A204.1 (cell line): ENCODE measurements at regions not wholly inside any gene's neighbourhood (a gene's known extent, or its start where the extent isn't known, plus 50 kb on each side); places are given as distances from the start of the nearest gene placed in this dataset.

Source experiments
- FAIRE-seq: peaks from 2 replicates; lab custom pipeline; 2012; peaks lifted over from hg19 to GRCh38; lab: Jason Lieb, UNC

DNA sequence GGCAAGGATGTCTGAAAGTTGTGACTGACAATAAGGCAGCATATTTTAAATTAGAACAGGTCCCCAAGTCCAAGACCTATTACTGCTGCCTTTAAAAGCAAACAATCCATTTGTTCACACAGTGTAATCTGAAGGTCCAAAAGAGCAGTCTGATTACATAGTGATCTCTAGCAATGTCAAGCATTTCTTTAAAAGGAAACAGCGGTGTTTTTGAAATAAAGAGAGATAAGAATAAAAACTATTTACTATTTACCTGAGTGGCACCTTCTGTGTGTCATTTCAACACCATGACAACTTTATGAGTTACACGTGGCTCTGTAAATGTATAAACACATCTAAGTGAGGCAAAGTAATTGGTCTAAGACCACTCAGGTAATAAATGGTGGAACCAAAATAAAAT is 1009.9 kb upstream of the CNTNAP5 start:
- FAIRE-seq: no peak

DNA sequence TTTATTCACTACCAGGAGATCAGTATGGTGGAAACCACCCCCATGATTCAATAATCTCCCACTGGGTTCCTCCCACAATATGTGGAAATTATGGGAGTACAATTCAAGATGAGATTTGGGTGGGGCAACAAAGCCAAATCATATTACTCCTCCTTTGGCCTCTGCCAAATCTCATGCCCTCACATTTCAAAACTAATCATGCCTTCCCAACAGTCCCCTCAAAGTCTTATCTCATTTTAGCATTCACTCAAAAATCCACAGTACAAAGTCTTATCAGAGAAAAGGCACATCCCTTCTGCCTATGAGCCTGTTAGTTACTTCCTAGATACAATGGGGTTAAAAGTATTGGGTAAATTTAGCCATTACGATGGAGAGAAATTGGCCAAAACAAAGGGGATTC is 989.5 kb upstream of the CNTNAP5 start:
- no peak for FAIRE-seq

DNA sequence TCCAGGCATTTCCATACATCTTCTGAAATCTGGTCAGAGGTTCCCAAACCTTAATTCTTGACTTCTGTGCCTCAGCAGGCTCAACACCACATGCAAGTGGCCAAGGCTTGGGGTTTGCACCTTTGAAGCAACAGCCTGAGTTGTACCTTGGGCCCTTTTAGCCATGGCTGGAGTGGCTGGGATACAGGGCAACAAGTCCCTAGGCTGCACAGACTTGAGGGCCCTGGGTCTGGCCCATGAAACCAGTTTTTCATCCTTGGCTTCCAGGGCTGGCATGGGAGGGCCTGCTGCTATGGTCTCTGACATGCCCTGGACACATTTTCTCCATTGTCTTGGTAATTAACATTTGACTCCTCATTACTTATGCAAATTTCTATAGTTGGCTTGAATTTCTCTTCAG is 988.8 kb upstream of the CNTNAP5 start:
- FAIRE-seq: no peak

DNA sequence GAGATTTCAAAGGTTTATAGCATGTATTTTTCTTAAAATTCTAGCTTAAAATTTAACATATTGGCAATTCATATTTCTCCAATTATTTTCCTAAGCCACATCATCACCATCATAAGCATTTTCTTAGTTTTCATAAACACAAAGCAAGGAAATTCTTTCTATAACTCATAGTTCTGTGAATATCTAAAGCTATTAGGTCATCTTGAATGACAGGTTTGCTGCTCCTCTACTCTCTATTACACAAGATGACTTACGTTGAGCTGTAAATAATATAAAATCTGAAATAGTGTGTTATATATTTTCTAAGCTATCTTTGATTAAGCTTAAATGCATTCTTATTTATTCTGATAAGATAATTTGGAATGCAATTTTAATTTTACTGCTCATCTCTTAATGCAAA is 984.6 kb upstream of the CNTNAP5 start:
- FAIRE-seq: no peak

DNA sequence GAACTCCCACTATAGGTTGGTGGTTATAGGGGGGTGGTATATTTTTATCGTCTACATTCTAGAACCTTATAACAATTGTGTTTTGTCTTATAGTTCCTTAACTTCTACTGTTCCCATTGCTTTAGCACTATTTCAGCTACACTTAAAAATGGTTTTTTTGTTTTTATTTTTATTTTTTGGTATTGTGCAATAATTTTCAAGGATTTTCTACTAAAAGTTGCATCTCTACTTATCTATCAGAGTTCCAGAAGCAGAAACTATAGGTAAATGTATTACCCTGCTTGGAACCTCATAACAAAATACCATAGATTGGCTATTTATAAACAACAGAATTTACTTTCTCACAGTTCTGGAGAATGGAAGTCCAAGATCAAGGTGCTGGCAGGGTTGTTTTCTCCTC is 981.6 kb upstream of the CNTNAP5 start:
- FAIRE-seq: no peak

DNA sequence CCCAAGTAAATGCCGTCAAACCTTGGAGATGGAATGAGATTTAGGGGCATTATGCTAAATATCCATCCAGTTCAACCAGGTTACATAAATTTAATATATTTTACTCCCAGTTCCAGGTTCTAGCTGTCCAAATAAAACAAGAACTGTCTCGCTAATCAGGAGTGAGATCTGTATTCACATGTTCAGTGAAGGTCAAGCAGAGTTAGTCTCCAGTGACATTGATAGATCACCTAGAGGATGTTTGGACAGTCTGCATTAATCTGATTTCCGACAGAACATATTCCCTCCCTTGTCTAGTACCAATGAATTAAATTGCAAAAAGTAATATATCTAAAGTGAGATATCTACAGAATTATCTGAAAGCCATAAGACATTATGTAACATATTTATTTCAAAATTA is 979.4 kb upstream of the CNTNAP5 start:
- no peak for FAIRE-seq

DNA sequence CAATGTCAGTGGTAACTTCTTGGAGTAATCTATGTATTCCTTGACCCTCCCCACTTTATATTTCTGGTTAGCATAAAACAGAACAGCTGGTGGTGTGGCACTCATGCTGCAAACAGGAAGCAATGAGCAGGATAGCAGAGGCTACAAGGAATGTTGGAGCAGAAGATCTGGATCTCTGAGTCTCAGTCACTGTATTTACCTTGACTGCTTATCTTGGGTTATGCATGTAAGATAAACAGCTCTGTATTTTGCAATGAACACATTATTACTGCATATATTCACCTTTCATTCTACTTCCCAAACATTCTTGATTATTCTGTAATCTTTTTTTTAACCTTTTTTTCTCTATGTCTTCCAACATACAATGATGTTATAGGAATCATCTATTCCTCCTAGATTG is 977.9 kb upstream of the CNTNAP5 start:
- FAIRE-seq: no peak

DNA sequence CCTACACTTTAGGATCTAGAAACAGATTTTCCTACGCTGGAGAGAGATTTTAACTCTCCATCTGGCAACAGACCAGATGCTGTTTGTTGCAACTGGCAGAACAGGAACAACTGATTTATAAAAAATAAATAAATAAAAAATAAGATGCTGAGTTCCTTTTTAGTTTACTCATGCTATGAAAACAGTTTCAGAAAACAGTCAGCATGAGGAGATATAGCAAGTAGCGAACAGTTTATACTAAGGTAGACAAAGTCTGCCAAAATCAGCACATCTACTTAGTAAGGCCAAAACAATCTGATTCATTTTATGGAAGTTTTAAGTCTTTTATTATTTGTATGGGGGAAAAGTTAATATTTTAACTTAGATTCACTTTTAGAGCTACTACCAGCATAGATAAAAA is 974.0 kb upstream of the CNTNAP5 start:
- FAIRE-seq: no peak

DNA sequence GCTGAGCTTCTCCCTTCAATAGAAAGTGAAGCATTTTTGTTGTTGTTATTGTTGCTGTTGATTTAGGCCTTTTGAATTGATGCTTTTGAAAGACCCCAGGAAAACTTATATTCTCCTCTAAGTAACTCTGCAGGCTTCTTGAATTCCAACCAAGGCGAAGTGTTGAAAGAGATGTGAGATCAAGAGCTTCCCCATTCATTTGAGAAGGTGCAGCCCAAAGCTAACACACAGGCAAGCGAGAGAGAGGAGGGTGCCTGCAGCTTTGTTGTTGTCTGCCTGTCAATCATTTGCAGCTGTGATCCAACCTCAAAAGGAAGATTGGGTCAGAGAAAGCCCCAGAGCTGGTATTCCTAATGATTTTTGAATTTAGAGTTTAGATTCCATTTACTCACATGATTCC is 963.6 kb upstream of the CNTNAP5 start:
- no peak for FAIRE-seq

DNA sequence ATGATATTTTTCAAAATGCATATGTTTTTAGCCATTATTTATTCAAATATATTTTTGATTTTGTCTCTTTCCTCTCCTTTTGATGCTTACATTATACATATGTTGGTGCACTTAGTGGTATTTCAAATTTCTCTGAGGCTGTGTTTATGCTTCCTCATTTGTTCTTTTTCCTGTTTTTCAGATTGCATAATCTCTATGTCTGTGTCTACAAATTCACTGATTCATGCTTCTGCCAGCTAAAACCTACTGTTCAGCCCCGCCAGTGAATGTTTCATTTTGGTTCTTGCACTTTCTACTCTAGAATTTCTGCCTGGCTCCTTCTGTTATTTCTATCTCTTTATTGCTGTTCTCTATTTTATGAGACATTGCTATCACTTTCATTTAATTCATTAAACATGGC is 951.7 kb upstream of the CNTNAP5 start:
- no peak for FAIRE-seq

DNA sequence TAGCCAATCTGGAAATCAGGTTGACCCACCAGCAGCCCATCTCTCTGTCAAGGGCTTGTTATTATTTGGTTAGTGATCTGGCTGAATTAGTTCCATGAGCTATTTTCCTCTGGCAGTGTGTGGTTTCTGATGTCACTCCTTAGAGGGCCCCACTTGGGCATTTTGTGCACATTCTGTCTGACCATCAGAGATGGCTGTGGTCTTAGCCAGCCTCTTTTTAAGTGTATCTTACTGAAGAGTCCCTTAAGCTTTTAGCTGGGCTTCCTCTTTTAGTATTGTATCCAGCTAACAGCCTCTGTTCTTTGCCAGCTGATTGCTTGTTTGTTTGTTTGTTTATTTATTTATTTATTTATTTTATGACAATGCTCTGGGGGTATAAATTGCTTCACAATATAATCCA is 951.1 kb upstream of the CNTNAP5 start:
- no peak for FAIRE-seq

DNA sequence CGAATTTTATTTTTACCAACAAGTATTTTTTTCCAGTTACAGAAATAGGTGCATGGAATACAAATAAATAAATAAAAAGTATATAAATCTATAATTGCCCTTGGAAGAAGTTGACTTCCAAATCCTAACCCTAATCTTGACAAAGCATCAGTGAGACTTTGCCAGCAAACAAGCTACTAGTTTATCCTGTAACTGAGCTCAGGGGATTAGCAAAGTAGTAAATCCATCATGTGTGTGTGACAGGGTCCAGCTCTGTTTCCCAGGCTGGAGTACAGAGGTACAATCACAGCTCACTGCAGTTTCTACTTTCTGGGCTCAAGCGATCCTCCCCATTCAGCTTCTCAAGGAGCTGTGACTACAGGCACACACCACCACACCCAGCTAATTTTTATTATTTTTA is 948.0 kb upstream of the CNTNAP5 start:
- no peak for FAIRE-seq

DNA sequence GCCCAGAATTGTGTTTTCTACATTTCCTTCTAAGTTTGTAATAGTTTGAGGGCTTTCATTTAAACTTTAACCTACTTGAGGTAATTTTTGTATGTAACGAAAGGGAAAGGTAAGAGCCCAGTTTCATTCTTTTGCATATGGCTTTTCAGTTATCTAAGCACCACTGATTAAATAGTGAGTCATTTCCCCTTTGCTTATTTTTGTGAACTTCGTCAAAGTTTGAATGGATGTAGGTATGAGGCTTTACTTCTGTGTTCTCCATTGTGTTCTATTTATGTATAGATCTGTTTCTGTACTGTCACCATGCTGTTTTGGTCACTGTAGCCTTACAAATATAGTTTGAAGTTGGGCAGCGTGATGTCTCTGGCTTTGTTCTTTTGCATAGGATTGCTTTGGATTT is 944.8 kb upstream of the CNTNAP5 start:
- FAIRE-seq: no peak

DNA sequence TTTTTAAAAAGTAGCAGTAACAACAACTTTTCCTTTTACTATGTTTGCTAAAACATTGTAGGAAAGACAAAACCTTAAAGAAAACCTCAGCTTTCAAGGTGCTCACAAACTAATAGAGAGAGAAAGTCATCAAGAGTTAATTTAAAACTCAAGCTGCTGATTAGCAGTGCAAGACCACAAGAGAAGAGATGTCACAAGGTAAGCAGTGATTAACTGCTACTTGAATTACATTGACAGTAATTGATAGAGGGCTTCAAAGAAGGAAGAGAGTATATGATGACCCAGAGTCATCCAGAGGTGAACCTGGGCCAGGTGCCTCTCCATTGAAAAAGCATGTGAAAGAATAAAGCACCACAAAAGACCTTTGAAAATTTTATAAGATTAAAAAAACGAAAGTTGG is 939.6 kb upstream of the CNTNAP5 start:
- no peak for FAIRE-seq

DNA sequence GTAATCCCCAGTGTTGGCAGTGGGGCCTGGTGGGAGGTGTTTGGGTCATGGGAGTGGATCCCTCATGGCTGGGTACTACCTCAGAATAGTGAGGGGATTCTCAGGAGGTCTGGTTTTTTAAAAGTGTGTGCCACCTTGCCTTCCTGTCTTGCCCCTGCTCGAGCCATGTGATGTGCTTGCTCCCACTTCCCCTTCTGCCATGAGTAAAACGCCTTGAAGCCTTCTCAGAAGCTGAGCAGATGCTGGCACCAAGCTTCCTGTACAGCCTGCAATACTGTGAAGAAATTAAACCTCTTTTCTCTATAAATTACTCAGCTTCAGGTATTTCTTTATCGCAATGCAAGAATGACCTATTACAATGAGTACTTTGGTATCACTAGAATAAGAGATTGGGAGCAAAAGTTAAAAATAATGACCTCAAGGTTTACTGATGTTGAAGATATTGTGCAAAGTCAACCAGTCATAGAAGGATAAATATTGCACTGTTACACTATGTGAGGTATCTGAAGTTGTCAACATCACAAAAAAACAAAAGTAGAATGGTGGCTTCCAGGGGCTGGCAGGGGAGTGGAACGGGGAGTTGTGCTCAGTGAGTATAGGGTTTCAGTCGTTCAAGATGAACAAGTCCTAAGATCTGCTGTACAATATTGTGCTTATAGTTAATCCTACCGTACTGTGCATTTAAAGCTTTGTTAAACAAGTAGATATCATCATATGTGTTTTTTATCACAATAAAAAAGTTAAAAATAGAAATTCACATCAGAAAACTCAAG is 938.3 kb upstream of the CNTNAP5 start:
- FAIRE-seq: no peak

DNA sequence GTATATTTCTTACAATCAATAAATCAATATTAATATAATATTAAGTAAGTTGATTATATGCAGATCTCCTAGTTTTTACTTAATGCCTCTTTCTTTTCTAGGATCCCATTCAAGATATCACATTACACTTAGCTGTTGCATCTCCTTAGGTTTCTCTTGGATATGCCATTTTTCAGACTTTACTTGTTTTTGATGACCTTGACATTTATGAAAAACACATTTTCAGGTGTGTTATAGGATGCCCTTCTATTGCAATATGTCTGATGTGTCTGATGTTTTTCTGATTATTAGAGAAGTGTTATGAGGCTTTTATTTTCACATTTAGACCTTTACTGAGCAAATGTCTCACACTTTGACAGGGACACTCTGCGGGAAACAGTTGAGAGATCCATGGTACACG is 933.6 kb upstream of the CNTNAP5 start:
- FAIRE-seq: no peak

DNA sequence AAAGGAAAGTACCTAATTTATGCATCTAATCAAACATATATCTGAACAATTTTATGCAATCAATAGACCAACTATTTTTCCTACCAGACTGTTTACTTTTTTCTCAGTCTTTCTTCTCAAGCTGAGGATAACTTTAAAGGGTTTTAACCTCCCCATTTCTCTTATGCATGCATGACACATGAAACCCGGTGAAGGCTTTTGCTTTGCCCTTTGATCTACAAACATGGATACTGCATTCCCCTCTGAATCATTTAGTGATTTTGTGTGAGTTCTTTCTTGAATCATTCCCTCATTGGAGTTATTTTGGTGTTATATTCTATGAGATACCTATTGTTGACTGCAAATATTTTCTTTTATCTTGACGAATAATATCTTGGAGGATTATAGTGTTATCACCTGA is 931.9 kb upstream of the CNTNAP5 start:
- no peak for FAIRE-seq

DNA sequence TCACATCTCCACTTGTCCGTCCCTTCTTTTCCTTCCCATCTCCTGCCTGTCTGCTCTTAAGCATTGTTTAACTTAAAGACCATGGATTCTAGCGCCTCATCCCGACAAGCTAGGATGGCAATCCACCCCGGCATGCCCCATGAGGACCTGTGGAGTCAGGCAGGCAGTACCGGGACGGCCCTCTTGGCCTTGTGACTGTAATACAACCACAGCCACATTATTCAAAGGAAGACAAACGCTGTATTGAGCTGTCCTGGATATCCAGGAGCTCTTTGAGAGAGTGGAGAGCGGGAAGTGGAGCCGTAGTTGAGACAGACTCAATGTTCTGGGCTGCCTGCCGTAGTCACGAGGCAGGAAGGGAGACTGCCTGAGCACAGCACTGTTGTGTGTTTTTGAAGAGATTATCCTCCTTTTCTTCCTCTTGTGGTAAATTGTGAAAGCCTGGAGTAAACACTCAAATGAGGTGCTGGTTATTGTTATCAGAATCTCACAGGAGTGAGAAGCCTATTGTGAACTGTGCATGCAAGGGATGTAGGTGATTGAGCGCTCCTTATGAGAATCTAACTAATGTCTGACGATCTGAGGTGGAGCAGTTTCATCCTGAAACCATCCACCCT is 929.8 kb upstream of the CNTNAP5 start:
- no peak for FAIRE-seq

DNA sequence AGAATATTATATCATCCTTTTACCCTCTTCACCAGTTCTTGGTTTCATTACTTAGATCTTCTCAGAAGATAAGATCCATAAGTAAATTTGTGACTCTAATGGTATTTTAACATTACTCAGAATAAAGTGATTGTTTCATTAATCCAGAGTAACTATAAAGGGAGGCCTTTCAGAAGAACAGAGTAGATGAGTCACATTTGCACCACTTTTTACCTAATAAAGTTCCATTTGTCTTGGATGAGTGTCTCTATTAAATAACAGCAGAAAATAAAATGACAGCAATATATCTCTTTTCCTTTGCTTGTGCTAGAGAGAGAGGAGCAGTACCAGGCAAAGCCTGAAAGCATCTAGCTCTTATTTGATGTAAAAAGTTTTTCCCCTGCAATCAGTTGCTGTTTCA is 926.5 kb upstream of the CNTNAP5 start:
- FAIRE-seq: no peak

DNA sequence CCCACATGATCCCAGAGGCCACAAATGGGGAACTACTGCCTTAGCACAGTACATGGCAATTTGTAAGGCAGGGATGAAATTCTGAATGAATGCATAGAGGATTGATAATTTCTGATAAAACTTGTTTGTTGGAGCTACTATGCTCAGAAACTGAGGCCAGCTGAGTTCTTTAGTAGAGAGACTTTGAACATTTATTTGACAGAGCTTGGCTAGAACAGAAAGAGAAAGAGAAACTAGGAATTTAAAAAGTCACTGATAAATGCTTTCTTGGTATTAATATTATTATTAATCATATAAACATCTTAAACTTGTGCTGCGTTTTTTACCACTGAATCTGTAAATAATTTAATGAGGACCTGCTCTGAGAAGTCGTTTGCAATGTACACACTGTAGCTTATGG is 923.7 kb upstream of the CNTNAP5 start:
- no peak for FAIRE-seq

DNA sequence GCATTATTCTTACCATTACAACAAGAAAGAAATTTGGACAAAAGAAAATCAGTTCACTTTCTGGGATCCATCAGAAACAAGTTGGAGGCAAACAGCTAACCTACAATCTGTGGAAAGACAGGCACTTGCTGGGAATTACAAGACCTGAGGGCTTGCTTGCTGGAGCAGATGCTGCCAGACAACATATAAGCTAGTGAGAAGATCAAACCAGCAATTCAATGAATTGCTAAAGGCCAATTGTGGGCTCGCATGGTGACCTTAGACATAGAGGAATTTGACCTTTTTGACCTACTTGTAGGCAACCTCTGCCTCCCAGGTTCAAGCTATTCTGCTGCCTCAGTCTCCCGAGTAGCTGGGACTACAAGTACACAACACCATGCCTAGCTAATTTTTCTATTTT is 921.2 kb upstream of the CNTNAP5 start:
- no peak for FAIRE-seq

DNA sequence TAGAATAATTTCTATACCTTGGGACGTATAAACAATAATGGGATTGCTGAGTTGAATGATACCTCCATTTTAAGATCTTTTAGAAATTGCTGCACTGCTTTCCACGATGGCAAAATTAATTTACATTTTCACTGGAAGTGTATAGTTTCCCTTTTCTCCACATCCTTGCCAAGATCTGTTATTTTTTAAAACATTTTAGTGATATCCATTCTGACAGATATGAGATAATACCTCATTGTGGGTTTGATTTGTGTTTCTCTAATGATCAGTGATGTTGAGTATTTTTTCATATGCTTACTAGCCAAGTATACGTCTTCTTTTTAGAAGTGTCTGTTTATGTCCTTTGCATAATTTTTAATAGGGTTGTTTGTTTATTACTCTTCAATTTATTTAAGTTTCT is 908.5 kb upstream of the CNTNAP5 start:
- no peak for FAIRE-seq

DNA sequence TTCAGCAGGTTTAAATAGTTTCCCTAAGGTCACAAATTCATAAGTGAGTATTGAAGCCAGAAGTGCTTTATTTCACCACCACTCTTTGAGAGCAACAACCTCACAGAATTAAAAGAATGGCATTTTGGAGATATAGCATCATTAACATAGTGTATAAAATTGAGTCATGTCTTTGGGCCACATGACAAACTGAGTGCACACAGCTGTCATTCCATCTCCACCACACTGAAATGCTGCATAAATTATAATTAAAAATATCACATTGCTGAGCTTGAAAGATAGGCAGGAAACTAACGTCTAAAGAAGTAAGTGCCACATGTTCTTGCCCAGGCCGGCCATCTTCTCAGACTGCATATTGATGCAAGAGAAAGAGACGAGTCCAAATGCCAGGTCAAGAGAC is 897.9 kb upstream of the CNTNAP5 start:
- no peak for FAIRE-seq

DNA sequence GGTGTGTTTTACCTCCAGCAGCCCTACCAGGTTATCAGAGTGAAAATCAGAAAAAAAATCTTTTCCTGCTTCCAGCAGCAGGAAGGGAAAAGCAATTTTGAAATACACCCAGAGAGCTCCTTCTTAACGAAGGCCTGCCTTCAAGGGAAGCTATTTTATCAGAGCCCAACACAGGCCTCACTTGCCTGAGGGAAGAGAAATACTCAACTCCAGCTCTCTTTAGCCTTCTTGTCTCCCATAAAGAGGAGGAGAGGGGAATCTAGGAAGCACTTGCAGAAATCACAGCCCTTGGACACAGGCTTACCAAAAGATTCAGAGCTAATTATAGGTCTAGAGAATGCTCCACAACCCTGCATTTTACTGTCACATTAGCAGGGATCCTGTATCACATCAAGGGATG is 896.1 kb upstream of the CNTNAP5 start:
- FAIRE-seq: no peak

DNA sequence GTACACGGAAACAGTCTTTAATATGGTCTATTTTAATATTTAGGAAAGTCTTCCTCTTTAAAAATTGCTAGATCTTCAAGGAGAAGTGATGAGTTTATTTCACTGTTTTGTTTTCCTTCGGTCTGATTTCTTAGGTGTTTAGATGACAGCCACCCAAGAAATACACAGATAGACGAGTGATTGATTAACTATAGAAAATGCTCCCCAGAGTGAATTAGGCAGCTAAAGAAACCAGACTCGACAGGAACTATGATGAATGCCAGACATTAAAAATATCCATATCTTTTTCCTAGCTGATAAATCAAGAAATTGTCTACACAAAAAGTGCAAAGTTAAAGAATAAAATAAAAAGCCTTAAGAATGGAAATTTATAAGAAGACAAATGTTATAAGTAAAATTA is 888.7 kb upstream of the CNTNAP5 start:
- FAIRE-seq: no peak
